Cardiac muscle cell (in vitro differentiated cells and primary cell): ENCODE measurements at regions not wholly inside any gene's neighbourhood (a gene's known extent, or its start where the extent isn't known, plus 50 kb on each side); places are given as distances from the start of the nearest gene placed in this dataset.
"Not testable (repeated sequence)": the region's sequence is repeated elsewhere in the genome, so short reads cannot be mapped to it uniquely, and the experiment has no call there.

Experiments
- DNase-seq, 2 donors: peaks; one replicate each; pipeline versions ENCODE4 v3.0.0 to v3.0.0-alpha.2; 2010 to 2017; ENCODE audit warnings: low read depth in 1 of 2, low spot score in 1 of 2
- H3K27ac ChIP-seq: fragments of 200-600 bp; sonication (generic); 2 replicates; pipeline ENCODE4 v1.5.1; 2016
- H3K27me3 ChIP-seq: fragments of 200-600 bp; sonication (generic); 2 replicates; pipeline ENCODE4 v1.6.0; 2016; ENCODE audit warnings: control low read depth
- H3K36me3 ChIP-seq: fragments of 200-600 bp; sonication (generic); 2 replicates; pipeline ENCODE4 v1.5.1; 2016; ENCODE audit warnings: control low read depth
- H3K4me1 ChIP-seq: fragments of 200-600 bp; sonication (generic); 2 replicates; pipeline ENCODE4 v1.8.1; 2017; ENCODE audit warnings: low read depth, mild to moderate bottlenecking, mixed run types
- H3K4me3 ChIP-seq: fragments of 200-600 bp; sonication (generic); 2 replicates; pipeline ENCODE4 v1.5.1; 2016; ENCODE audit warnings: mild to moderate bottlenecking
- H3K9me3 ChIP-seq: fragments of 200-600 bp; sonication (generic); 2 replicates; pipeline ENCODE4 v1.5.1; 2017; ENCODE audit warnings: low read depth, mild to moderate bottlenecking, control low read depth
- CTCF ChIP-seq: IDR thresholded peaks from 2 replicates; pipeline ENCODE4 v1.5.1; 2012; ENCODE audit warnings: low read depth, mild to moderate bottlenecking, low read length

DNA sequence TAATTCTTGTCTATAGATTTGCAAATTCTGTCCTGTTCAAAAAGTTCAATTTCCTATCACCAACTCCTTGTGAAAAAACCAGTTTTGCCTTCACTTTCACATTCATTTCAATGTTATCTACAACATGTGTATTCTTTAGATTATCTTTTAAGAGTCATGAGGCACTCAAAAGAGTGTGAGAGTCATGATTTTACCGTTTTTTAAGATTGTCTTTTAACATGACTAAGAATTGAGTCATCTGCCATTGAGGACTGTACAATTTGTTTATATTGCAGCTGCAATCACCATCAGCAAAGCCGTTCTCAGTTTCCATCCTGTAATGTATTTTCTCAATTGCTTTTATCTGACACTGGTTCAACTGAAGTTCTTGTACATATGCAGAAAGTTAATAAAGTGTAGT lies 275.8 kb downstream of the LNPK start:
- no peaks in the 10 kb centered on the region for H3K36me3 ChIP-seq
- H3K9me3 ChIP-seq = no peaks in the 10 kb centered on the region
- H3K4me3 ChIP-seq = no peak overlapping the region
- H3K27me3 ChIP-seq = no peaks in the 10 kb centered on the region
- no peaks in the 10 kb centered on the region for H3K4me1 ChIP-seq
- H3K27ac ChIP-seq = no peak overlapping the region
- DNase-seq = no peak
- no peak for TF ChIP-seq CTCF

DNA sequence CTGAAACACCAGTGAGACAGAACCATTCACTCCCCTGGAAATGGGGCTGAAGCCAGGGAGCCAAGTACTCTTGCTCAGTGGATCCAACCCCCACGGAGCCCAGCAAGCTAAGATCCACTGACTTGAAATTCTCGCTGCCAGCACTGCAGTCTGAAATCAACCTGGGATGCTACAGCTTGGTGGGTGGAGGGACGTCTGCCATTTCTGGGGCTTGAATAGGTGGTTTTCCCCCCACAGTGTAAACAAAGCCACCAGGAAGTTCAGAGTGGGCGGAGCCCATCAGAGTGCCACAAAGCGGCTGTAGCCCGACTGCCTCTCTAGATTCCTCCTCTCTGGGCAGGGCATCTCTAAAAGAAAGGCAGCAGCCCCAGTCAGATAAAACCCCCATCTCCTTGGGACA lies 292.8 kb downstream of the LNPK start:
- H3K4me1 ChIP-seq = no peaks in the 10 kb centered on the region
- no peaks in the 10 kb centered on the region for H3K36me3 ChIP-seq
- no peak overlapping the region for H3K4me3 ChIP-seq
- no peaks in the 10 kb centered on the region for H3K27me3 ChIP-seq
- no peaks in the 10 kb centered on the region for H3K9me3 ChIP-seq
- TF ChIP-seq CTCF = no peak
- DNase-seq = no peak
- H3K27ac ChIP-seq = no peak overlapping the region

DNA sequence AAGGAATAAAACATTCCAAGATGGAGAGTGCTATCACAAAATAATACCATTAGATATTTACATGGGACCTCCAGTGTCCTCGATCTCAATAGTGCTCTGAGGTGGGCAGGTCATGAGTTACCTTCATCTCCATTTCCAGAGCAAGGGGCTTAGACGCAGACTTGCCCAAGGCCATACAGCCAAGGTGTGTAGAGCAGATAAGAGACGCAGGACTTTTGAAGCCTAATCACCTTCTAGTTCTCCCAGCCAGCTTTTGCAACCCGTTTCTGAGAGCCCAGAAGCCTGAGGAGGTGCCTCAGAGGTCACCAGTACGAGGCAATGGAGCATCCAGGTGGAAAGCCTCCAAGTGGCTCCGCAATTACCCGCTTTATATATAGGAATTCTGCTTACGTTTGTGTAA lies 294.7 kb downstream of the LNPK start:
- H3K36me3 ChIP-seq = no peaks in the 10 kb centered on the region
- no peak overlapping the region for H3K27ac ChIP-seq
- no peak for DNase-seq
- H3K4me3 ChIP-seq = no peak overlapping the region
- no peak for TF ChIP-seq CTCF
- no peaks in the 10 kb centered on the region for H3K27me3 ChIP-seq
- no peaks in the 10 kb centered on the region for H3K4me1 ChIP-seq
- no peaks in the 10 kb centered on the region for H3K9me3 ChIP-seq

DNA sequence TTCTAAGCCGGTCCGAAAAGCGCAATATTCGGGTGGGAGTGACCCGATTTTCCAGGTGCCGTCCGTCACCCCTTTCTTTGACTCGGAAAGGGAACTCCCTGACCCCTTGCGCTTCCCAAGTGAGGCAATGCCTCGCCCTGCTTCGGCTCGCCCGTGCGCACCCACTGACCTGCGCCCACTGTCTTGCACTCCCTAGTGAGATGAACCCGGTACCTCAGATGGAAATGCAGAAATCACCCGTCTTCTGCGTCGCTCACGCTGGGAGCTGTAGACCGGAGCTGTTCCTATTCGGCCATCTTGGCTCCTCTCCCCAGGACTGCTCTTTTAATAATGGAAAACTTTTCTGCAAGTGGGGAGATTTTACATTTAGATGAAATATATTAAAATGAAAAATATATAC lies 297.5 kb downstream of the LNPK start:
- DNase-seq, H3K4me1 ChIP-seq, H3K27ac ChIP-seq, H3K36me3 ChIP-seq, H3K27me3 ChIP-seq, H3K9me3 ChIP-seq, H3K4me3 ChIP-seq: not testable (repeated sequence)

GRCh38 chr2:175698061-175698460 lies 304.0 kb downstream of the LNPK start:
- Histone ChIP-seq H3K27ac (no peak overlapping the region), H3K4me3 (no peak overlapping the region), H3K36me3 (no peaks in the 10 kb centered on the region), H3K4me1 (no peaks in the 10 kb centered on the region), H3K9me3 (no peaks in the 10 kb centered on the region), H3K27me3 (no peaks in the 10 kb centered on the region)
- no peak for DNase-seq
- TF ChIP-seq CTCF = no peak

GRCh38 chr2:175690113-175690837 lies 311.8 kb downstream of the LNPK start:
- H3K36me3 ChIP-seq = no peaks in the 10 kb centered on the region
- no peak overlapping the region for H3K27ac ChIP-seq
- peak; percentile 70 to 78 for DNase-seq
- no peaks in the 10 kb centered on the region for H3K4me1 ChIP-seq
- H3K27me3 ChIP-seq = peaks cover 24% of the 10 kb centered on the region
- H3K4me3 ChIP-seq = no peak overlapping the region
- no peaks in the 10 kb centered on the region for H3K9me3 ChIP-seq
- peak; percentile 64 for TF ChIP-seq CTCF
